ENCODE measurements at regions not wholly inside any gene's neighbourhood (a gene's known extent, or its start where the extent isn't known, plus 50 kb on each side); places are given as distances from the start of the nearest gene placed in this dataset.
"Not testable (repeated sequence)": the region's sequence is repeated elsewhere in the genome, so short reads cannot be mapped to it uniquely, and the experiment has no call there.

DNA sequence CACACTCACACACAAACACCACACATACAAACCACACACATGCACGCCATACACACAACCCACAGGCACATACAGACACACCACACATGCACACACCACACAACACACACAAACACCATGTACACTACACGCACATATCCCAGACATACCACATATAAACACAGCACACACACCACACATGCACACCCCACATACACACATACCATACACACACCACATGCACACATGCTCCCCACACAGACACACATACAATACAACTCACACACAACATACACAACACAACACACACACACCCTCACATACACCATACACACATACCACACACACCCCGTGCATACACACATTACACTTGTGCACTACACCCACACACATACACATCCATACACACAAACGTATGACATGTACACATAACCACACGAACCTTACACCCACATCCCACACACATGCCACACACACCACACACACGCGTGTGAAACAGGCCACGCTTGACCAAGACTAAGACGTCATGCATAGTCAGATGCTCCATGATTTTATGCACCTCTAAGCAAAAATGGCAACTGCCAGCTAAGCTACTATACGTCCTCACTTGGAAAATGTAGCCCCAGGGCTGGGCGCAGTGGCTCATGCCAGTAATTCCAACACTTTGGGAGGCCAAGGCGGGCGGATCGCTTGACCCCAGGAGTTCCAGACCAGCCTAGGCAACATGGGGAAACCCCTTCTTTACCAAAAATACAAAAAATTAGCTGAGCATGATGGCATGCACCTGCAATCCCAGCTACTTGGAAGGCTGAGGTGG lies 77.4 kb upstream of the TMPRSS2 start:
- DNase-seq: no peak

DNA sequence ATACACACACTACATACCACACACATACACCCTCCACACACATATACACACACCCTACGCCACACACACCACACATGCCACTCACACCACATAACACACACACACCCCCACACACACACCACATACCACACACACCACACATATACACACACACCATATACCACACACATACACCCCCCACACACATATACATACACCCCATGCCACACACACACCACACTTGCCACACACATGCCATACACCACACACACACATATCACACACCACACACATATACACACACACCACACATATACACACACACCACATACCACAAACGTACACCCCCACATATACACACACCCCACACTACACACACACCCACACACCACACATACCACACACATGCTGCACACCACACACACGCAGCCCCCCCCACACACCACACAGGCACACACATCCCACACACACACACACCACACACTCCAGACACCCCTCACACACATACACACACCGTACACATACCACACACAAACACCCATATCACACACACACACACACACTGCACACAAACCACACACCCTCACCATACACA lies 76.7 kb upstream of the TMPRSS2 start:
- DNase-seq: no peak

DNA sequence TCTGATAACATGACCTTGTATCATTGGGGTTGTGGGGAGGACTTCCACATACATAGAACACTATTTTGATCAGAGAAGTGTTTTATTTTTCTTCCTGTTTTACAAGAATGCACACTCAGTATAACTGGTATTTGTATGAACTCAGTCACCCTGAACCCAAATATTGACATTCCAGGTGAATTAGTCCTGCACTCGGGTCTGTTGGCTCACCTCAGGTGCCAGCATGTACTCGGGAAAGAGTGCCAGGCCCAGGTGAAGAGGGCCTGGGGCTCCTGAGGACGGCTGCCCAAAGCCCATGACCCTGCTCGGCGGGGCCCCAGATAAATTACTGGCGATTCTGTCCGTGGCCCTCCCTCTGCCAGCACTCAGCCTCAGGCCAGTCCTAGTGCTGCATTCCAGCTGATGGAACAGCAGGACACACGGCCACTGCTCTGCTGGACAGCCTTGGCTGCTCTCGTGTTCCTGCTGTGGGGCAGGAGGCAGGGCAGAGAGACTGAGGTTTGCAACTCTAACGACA lies 75.4 kb upstream of the TMPRSS2 start:
- DNase-seq: no peak

DNA sequence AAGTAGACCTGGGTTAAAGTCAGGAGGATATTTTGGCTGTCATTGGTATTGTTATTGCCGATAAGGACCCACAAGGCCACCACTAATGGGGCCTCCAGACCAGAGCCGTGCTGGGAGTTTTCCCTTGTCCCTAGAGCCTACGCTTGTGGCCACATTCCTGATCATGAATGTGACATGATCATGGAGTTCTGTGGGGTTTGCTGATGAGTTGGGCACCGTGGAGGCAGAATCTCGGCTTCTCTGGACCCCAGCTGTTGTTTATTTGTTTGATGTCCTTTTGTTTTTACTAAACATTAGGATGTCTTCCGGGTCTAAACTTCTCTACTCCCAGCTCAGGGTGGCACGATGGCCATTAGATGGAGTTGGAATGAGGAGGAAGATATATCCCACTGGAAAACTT lies 74.9 kb upstream of the TMPRSS2 start:
- DNase-seq: no peak

DNA sequence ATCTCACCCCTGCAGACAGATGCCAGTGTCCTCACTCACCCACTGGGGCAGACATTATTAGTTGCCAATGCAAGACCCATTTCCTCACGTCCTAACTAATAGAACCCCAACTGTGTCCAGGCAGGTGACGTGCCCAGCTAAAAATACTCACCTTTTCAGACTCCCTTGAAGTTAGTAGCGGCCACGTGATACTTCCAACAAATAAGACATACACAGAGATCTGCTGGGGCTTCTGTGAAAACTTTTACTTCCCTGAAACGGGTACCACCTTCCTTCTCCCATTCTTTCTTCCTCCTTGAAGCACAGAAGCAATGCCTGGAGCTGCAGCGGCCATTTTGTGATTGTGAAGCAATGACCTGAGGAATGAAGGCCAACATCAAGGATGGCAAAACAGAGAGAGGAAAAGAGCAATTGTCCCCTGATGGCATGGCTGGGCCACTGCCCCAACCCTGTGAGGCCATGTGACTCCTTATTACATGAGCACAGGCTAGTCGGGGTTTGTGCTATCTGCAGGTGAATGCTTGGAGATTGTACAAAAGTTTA lies 74.4 kb upstream of the TMPRSS2 start:
- no peak for DNase-seq

DNA sequence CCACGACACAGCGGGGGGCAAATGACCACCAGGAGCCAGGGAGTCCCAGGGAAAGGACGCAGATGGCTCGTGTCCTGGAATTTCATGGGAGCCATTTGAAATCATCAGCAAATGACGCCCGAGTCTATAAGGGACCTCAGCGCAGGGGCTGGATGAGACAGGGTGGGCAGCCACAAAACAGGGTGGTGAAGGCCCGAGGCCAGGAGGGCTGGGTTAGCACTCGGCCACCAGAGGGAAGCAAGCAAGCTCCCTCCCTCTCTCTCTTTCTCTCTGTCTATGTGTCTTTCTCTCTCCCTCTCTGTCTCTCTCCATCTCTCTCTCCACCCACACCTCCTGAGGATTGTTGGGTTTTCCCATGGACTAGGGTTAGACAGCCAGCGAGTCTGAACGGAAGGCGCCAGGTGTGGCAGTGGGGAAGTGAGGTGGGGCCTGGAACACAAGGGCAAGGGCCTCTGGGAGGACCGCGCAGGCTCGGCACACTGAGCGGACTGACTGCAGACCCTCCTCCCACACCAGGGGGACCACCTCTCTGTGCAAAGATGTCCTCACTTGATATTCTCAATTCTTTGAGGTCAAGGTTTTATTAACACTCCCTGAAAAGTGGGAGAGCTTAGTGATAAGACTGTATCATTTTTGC lies 73.8 kb upstream of the TMPRSS2 start:
- no peak for DNase-seq

DNA sequence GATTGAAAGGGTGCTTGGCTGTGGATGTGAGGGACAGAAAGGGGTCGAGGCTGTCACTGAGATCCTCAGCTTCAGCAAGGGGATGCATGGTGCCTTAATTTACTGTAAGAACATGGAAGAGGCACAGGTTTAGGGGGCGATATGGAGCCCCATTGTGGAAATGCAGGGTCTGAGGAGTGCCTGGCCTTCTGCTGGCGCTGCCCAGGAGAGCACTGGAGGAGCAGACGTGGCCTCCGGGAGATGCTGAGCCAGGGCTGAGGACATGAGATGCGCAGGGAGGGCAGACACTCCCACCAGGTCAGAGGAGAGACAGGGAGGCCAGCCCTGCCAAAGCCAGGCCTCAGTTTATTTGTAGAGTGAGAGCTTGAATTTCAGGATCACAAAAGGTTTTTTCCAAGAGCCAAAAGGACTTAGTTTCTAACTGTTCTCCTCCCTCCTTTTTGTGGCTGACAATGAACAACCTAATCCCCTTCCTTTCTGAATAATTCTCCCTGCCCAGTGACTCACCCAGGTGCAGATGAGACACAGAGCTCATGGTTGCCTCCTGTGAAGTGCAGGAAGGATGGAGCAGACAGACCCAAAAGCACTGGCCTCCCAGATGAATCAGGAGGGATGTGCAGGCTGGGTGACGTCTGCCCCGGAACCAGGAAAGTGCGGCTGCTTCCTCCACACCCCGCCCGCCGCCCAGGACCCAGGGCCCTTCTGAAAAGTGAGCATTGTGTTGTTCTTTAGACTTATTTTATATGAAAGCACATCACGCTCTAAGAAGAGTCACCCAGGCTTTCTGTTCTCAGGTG lies 73.0 kb upstream of the TMPRSS2 start:
- no peak for DNase-seq

DNA sequence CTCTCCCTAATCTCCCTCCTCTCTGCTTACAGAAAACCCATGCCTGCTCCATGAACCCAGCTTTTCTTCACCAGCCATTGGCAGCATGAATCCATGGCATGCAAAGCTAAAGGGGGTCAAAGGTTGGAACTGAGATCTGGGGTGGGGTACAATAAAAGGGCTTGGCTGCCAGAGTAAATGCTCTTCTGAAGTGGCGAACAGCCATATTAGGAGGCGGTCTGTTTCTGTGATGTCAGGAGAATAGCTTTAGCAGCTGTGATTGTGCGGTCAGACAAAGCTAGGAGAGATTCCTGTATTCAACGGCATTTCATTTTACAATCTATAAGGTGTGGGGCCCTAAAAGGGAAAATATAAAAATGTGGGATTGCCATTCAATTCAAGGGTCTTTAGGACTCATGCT lies 71.7 kb upstream of the TMPRSS2 start:
- no peak for DNase-seq

DNA sequence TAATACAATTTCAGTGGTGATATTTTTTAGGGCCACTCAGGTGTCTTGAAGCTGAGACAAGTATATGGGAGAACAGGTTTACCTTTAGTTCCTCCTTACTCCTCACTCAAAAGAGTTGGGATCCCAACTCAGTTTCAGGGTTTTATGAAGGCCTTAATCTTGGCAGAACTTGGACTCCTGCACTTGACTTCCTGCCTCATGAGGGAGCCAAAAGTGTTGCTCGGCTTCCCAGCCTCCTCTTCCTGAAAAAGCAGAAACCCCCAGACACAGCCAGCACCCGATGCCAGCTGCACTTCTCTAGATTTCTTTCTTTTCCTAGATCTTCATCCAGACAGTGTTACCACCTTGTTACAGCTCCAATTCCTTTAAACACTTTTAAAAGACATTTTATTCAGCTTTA lies 70.8 kb upstream of the TMPRSS2 start:
- no peak for DNase-seq

DNA sequence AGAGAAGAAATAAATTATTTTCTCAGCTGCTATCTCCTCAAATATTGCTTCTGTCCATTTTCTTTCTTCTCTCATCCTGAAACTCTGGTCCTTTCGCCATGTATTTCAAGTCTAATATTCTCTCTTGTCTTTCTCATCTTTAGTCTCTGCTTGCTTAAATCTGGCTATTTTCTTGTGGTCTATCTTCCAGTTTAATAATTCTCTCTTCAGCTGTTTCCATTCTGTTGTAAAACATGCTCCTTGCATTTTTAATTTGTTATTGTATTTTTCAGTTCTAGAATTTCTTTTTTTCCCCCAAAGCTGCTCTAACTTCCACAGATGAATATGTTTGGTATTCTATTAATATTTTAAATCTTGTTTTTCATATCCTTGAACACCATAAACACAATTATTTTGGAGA lies 70.1 kb upstream of the TMPRSS2 start:
- no peak for DNase-seq

DNA sequence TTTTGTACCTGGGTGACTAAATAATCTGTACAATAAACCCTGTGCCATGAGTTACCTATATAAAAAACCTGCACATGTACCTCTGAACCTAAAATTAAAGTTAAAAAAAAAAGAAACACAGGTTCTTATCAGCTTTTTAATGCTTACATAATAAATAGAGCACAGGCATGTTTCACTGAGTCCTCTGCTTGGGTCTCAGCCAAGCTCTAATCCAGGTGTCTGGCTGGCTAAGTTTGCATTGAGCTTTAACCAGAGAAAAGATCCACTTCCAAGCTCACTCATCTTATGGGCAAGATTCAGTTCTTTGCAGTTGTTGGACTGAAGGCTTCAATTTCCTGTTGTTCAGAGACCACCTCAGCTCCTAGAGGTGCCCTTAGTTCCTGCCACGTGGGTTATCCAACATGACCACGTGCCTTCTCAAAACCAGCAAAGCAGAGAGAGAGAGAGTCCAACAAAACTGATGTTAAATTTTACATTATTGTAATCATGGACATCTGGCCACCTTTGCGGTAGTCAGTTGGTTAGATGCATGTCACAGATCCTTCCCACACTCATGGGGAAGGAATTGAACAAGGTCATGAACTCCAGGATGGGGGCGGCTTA lies 68.2 kb upstream of the TMPRSS2 start:
- DNase-seq: no peak

DNA sequence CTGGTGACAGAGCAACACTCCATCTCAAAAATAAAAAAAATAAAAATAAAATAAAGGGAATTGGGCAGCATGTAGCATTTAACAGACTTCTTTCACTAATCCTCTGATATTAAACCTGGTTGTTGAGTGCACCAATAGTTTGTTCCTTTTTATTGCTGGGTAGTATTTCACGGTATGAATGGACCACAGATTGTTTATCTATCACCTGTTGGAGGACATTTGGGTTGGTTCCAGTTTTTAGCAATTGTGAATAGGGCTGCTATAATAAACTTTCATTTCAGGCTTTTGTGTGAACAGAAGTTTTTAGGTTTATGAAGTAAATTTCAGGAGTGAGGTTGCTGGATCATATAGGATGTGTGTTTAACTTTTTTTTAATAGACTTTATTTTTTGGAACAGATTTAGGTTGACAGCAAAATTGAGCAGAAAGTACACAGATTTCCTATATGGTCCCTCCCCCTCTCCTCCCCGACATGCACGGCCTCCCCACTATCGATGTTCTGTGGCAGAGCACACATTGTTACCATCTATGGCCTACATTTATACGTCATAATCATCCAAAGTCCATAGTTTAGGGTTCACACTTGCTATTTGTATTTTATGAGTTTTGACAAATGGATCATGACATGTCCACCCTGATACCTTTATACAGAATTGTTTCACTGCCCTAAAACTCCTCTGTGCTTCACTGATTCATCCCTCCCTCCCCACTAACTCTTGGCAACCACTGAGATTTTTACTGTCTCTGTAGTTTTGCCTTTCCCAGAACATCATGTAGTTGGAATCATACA lies 66.1 kb upstream of the TMPRSS2 start:
- DNase-seq: no peak

DNA sequence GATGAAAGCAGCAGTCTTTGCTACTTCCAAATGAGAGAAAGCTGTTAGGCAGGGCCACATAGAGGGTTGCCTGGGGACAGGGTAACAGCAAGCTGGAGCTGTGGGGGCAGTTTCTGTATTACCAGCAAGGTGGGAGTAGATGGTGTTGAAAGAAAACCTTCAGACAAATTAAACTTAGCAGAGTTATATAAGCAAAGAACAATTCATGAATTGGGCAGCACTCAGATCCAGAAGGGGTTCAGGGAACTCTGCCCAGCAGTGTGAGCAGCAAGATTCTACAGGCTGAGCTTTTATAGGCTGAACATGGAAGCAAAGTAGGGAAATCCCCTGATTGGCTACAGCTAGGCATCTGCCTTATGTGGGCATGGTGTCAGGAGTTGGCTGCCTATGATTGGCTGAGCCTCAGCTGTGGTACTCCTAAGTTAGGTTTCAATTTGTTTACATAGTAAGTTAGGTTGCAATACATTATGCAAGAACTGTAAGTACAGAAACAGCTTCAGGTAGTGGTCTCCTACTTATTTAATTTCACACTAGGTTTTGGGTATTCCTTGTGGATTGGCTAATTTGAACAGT lies 64.1 kb upstream of the TMPRSS2 start:
- DNase-seq: no peak

DNA sequence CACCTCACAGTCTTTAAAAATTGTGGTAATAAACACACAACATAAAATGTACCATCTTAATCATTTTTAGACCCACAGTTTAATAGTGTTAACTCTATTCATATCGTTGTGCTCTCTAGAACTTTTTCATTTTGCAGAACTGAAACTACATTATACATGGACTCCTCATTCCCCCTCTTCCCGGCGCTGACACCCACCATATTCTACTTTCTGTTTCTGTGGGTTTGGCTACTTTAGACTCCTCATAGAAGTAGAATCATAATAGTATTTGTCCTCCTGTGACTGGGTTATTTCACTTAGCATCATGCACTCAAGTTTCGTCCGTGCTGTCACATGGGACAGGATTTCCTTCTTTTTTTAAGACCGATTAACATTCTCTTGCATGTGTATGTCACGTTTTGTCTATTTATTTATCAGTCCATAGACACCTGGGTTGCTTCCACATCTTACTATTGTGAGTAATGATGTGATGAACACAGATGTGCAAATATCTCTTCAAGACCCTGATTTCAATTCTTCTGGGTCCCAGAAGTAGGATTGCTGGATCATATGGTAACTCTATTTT lies 62.9 kb upstream of the TMPRSS2 start:
- DNase-seq: no peak

DNA sequence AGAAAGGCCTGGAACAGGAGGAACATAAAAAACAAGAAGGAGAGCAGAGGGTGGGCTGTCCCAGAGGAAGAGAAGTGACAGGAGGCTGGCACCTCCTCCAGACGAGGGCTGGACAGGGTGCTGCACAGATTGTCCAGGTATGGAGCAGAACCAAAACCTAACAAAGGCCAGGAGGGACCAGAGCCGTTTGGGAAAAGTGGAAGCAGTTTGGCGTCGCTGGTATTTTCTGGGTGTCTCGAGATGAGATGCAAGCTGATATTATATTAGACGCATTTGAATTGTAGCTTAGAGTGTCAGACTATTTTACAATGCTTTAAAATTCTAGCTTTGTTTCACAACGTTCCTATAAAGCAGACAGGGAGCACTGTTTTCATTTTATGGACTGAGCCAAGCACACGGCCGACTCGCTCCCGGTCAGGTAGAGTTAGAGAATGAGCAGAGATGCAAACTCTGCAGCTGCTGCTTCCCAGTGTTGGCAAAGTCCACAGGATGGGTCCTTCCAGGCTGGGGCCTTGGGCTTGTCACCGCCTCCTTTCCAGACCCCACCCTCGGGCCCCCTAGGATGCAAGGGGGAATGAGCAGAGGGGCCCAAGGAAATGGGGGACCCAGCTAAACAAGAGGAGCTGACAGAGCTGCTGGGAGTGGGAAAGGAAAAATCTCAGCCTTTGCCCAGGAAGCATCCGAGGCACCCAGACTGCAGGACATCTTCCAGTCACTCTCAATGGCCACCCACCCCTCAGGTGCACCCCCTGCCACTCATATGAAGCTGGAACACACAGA lies 60.8 kb upstream of the TMPRSS2 start:
- DNase-seq: no peak

DNA sequence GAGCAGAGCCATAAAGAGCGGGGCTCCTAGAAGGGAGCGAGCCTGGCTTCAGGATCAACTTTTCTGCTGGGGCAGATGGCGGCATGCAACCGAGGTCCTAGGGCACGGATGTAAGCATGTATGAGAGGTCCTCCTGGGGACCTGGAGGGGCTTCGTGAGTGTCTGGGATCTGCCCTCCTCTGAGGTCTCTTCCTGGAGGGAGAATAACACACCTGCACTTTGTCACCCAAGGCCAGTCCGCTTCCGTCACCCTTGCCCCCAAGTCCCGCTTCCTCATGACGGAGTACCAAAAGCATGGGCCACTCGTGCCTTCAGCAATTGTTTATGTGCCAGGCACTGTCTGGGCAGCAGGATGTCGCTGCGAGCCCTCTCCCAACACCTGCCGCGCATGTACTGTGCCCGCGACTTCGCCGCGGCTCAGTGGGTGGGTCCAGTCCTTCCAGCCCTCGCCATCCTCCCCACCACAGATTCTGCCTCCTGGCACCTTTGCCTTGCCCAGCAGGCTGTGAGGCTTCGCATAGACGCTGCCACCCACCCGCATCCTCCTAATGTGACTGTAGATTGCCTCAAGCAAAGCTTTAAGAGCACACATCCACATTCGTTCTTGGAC lies 60.0 kb upstream of the TMPRSS2 start:
- no peak for DNase-seq

DNA sequence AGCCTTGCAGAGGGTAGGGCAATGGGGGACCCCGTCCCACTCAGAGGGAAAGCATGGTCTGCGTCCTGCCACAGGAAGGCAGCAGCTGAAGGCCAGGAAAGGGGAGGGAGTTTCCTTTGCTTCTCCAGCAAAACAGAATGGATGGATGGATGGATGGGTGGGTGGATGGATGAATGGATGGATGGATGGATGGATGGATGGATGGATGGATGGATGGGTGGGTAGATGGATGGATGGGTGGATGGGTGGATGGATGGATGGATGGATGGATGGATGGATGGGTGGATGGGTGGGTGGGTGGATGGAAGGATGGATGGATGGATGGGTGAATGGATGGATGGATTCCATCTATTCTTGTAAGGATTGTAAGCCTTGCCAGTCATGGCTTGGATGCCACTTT lies 59.3 kb upstream of the TMPRSS2 start:
- DNase-seq: not testable (repeated sequence)

DNA sequence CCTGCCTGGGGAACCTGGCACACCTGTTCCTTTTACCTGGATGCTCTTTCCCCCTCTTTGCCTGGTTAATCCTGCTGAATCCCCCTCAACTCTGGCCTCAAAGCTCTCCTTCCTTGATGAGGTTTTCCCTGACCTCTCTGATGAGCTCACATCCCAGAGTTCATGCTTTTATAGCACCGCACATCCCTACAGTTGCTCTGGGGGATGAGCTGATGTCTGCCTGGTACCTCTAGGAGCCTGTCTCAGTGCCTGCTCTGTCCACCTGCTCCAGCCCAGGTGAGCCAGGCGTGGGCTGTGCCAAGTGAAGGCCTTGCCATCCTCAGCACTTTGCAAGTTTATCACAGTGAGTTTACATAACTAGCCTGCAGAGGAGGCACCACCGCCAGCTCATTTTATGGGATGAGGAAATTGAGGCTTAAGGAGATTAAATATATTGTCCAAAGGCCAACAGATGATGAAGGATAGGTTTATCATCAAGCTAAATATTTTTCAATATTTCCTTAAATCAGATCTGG lies 58.6 kb upstream of the TMPRSS2 start:
- no peak for DNase-seq

DNA sequence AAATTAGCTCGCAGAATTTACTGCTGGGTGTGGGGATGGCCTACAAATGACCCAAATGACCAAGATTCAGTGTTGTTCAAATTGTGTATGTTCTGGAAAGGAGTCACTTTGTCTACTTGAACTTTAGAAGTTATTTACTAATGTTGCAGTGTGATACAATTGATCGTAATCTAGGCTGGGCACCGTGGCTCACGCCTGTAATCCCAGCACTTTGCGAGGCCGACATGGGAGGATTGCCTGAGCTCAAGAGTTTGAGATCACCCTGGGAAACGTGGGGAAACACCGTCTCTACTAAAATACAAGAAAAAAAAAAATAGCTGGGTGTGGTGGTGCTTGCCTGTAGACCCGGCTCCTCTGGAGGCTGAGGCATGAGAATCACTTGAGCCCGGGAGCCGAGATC lies 57.6 kb upstream of the TMPRSS2 start:
- no peak for DNase-seq

Measured in skin of body (tissue), 1 donor.